NCI-H2196 treated with DMSO at 0.1 percent for 48 hours (cell line): ENCODE measurements at regions not wholly inside any gene's neighbourhood (a gene's known extent, or its start where the extent isn't known, plus 50 kb on each side); places are given as distances from the start of the nearest gene placed in this dataset.

ENCODE experiments used
- DNase-seq: peaks from one replicate; lab custom pipeline; 2025; ENCODE audit not compliant: unreplicated experiment; lab: John Stamatoyannopoulos, UW

GRCh38 chr2:236688563-236689392 is 119.2 kb downstream of the ACKR3 start:
- no peak for DNase-seq

DNA sequence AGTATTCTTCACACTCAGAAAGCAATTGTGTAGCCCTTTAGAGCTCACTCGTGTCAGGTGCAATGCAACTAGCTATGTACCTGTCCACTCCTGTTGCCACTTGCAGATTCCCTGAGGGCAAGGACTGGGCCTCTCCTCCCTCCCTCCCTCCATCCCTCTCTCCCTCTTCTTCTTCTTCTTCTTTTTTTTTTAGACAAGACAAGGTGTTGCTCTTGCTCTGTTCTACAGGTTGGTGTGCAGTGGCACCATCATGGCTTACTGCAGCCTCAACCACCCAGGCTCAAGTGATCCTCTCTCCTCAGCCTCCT is 119.7 kb downstream of the ACKR3 start:
- DNase-seq = no peak

DNA sequence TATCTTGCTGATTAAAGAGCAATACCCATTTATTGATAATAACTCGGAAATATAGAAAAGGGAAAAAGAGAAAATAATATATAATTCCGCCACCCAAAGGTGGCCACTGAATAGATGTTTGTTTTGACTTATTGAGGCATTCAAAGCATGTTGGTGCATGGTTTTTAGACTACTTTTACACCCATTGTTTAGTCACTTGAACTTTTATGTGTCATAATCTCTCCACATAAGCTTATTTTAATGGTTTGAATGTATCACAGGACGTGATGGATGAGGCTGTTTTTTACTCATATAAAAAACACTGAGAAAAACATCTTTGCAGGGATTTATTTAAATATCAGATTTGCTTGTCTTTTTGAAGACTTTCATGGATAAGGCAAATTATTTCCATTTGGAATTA is 120.4 kb downstream of the ACKR3 start:
- no peak for DNase-seq

GRCh38 chr2:236690726-236691125 is 121.1 kb downstream of the ACKR3 start:
- DNase-seq = no peak

DNA sequence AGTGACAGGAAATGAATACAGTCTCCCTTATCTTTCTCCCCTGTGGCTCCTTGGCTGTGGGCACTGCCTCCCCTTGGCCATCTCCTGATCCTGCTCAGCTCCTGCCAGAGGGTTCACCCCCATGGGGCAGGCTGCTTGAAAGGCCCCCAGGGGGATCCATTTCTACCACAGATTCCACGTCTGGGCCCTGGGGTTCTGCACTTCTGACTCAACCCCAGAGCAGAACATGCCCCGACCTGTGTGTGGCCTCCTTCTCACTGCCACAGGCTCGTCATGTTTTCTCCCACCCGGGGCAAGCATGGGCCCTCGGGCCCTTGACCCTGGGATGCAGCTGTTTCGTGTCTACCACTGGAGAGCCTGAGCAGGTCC is 122.2 kb downstream of the ACKR3 start:
- no peak for DNase-seq

DNA sequence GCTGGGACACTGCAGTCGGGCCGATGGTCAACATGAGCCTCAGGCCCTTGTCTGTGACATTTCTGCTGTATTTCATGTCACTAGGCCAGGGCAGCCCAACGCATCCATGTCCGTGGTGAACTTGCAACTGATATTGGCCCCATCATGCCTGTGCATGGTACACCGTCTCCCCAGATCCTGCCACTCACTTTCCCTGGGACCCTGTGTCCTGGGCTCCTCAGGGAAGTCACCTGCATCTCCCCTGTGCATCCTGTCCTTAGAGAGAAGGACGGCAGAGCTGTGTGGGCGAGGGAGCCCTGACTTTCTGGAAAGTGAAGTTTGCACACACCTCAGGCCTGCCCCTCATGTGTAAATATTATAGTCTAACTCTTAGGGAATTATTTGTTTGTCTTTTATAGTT is 123.3 kb downstream of the ACKR3 start:
- DNase-seq = no peak

DNA sequence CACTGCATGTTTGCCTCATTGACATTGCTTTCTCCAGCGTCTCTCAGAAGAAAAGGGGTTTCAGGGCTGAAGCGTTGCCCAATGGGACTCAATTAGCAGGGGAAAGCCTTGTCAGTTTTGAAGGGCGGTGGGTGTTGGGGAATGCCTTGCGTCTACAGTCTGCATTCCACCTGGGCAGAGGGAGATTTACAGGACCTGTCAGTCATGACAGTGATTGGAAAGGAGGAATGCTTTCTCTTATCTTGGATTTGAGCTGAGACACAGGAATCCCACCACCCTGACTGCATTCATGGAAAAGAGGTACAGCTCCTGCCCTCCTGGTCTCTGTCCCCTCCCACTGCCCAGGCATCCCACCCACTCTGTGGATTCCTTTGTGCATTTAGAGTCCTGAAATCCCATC is 123.9 kb downstream of the ACKR3 start:
- no peak for DNase-seq

DNA sequence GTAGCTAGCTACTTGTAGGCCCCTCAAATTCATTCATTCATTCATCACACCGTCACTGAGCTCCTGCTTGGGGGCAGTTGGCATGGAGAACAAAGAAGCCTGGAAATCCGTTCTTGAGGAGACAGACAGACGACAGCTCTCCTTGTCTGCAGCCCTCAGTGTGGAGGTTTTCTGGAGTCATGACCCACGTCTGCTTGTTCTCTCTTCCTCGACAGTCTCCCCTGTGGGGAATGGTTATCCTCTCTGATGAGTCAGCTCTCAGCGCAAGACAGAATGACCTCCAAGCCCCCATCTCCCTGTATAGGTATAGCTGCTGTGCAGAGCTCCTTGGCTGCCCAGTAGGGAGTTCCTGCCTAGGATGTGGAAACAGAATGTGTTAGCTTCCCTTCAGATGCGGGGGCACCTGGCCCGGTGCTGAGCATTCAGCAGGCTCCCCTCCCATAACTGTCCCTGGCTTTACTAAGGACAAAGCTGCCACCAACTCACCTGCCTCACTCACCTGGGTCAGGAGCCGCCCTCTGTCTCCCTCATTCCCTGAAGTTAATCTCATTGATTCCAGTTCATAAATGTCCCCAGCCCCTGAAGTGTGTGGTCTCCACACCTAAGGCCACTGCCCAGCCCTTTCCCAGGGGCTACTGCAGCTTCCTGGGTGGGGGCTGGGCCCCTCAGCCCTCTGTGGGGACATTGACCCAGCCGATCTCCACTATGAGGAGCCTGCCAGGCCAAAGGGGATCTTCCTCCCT is 124.7 kb downstream of the ACKR3 start:
- no peak for DNase-seq

GRCh38 chr2:236696834-236697233 is 127.2 kb downstream of the ACKR3 start:
- DNase-seq = no peak

- DNase-seq = no peak
Measured at GRCh38 chr2:236698016-236698627, 128.5 kb downstream of the ACKR3 start.

GRCh38 chr2:236700703-236701102 is 131.1 kb downstream of the ACKR3 start:
- no peak for DNase-seq

GRCh38 chr2:236702657-236703372 is 133.2 kb downstream of the ACKR3 start:
- DNase-seq = peak; percentile 51

DNA sequence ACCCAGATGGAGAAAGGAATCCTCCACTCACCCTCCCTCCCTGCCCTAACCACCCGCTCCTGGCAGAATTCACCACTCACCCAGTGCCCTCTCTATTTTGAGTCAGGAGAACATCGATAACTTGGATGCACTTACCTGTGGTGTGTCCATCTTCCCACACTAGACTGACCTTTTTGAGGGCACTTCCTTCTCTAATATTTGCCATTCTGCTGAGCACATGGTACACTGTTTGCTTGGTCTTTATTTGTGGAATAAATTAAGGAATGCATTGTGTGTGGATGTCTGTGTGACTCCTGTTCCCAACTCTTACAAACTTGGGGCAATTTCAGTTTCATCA is 133.7 kb downstream of the ACKR3 start:
- DNase-seq = no peak

- no peak for DNase-seq
Measured at GRCh38 chr2:236703906-236704305, 134.3 kb downstream of the ACKR3 start.

- no peak for DNase-seq
Measured at GRCh38 chr2:236704887-236705286, 135.3 kb downstream of the ACKR3 start.

GRCh38 chr2:236705295-236706105 is 135.9 kb downstream of the ACKR3 start:
- no peak for DNase-seq

DNA sequence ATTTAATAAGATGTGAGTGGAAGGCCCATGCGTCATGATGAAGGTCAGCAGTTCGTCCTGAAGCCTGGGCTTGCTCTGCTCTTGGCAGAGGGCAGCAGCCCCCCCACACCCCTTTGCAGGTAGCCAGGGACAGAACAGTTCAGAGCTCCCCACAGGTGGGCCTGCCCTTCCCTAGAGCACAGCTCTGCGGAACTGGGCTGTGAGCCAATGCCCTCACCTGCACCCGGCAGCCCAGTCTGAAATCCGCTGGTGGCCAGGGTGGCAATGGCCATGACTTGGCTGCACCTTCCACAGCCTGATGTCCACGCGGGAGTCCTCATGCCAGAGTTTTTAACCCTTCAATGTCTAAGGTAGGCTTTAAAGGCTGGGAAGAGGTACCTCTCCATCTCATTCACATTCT is 136.7 kb downstream of the ACKR3 start:
- no peak for DNase-seq

DNA sequence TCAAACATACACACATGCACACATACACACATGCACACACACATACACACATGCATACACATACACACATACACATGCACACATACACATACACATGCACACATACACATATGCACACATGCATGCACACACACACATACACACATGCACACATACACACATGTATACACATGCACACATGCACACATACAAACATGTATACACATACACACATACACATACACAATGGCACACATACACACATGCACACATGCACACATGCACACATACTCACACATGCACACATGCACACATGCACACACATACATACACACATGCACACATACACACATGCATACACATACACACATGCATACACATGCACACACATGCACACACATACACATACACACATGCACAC is 137.2 kb downstream of the ACKR3 start:
- no peak for DNase-seq

DNA sequence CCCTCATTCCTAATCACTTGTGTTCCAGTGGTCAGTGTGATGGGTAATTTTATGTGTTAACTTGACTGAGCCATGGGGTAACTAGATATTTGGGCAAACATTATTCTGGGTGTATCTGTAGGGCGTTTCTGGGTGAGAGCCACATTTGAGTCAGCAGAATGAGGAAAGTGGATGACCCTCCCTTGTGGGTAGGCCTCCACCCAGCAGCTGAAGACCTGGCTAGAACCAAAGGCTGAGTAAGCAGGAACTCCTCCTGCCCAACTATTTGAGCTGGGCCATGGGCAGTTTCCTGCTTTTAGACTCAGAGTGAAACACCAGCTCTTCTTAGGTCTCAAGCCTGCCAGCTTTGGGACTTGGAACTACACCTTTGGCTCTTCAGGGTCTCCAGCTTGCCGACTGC is 141.8 kb downstream of the ACKR3 start:
- no peak for DNase-seq

- no peak for DNase-seq
Measured at GRCh38 chr2:236712304-236712703, 142.7 kb downstream of the ACKR3 start.
